MM.1S (cell line): ENCODE measurements at regions not wholly inside any gene's neighbourhood (a gene's known extent, or its start where the extent isn't known, plus 50 kb on each side); places are given as distances from the start of the nearest gene placed in this dataset.
"Not testable (repeated sequence)": the region's sequence is repeated elsewhere in the genome, so short reads cannot be mapped to it uniquely, and the experiment has no call there.

Experiments used
- DNase-seq: peaks from one replicate; pipeline ENCODE4 v3.0.0-alpha.2; 2015
- H2AFZ ChIP-seq: fragments of 300-600 bp; sonication (generic); 2 replicates; pipeline ENCODE4 v1.6.0; 2016; ENCODE audit warnings: antibody characterized with exemption, low read length
- H3F3A ChIP-seq: fragments of 300-600 bp; sonication (generic); 2 replicates; pipeline ENCODE4 v1.6.1; 2016; ENCODE audit warnings: mild to moderate bottlenecking, antibody characterized with exemption, low read length, moderate library complexity, mixed read lengths; ENCODE audit not compliant: insufficient read depth
- H3K27ac ChIP-seq: fragments of 300-600 bp; sonication (generic); 2 replicates; pipeline ENCODE4 v1.5.1; 2016; ENCODE audit warnings: mild to moderate bottlenecking, low read length
- H3K27me3 ChIP-seq: fragments of 300-600 bp; sonication (generic); replicated peaks from 2 replicates; pipeline ENCODE4 v1.6.0; 2016; ENCODE audit warnings: low read length; ENCODE audit not compliant: insufficient read depth
- H3K36me3 ChIP-seq: fragments of 300-600 bp; sonication (generic); replicated peaks from 2 replicates; pipeline ENCODE4 v1.6.1; 2016; ENCODE audit warnings: mild to moderate bottlenecking, low read length, mixed read lengths; ENCODE audit not compliant: insufficient read depth
- H3K4me1 ChIP-seq: fragments of 300-600 bp; sonication (generic); 2 replicates; pipeline ENCODE4 v1.6.1; 2016; ENCODE audit warnings: low read length, mixed read lengths
- H3K4me2 ChIP-seq: fragments of 300-600 bp; sonication (generic); 2 replicates; pipeline ENCODE4 v1.6.0; 2016; ENCODE audit warnings: low read depth, low read length
- H3K4me3 ChIP-seq: fragments of 300-600 bp; sonication (generic); 2 replicates; pipeline ENCODE4 v1.5.1; 2016; ENCODE audit warnings: low read length, mixed read lengths
- H3K79me2 ChIP-seq: fragments of 300-600 bp; sonication (generic); 2 replicates; pipeline ENCODE4 v1.6.1; 2016; ENCODE audit warnings: mixed run types, low read length, mixed read lengths
- H3K9ac ChIP-seq: fragments of 300-600 bp; sonication (generic); 2 replicates; pipeline ENCODE4 v1.6.1; 2016; ENCODE audit warnings: low read length, mixed read lengths
- H3K9me2 ChIP-seq: fragments of 300-600 bp; sonication (generic); replicated peaks from 2 replicates; pipeline ENCODE4 v1.6.1; 2016; ENCODE audit warnings: mild to moderate bottlenecking, low read length, mixed read lengths; ENCODE audit not compliant: insufficient read depth
- H3K9me3 ChIP-seq: fragments of 300-600 bp; sonication (generic); replicated peaks from 2 replicates; pipeline ENCODE4 v1.6.1; 2016; ENCODE audit warnings: mild to moderate bottlenecking, low read length, mixed read lengths; ENCODE audit not compliant: insufficient read depth
- H4K20me1 ChIP-seq: fragments of 300-600 bp; sonication (generic); 2 replicates; pipeline ENCODE4 v1.6.1; 2016; ENCODE audit warnings: mild to moderate bottlenecking, low read length, moderate library complexity, mixed read lengths; ENCODE audit not compliant: insufficient read depth
- EZH2 ChIP-seq: fragments of 300-600 bp; sonication (generic); optimal IDR thresholded peaks from 2 replicates; pipeline ENCODE3; 2017; ENCODE audit warnings: low read depth, mild to moderate bottlenecking, antibody characterized with exemption, low read length, mixed read lengths
- EZH2phosphoT487 ChIP-seq: fragments of 300-600 bp; sonication (generic); IDR thresholded peaks from 2 replicates; pipeline ENCODE4 v1.6.1; 2018; ENCODE audit warnings: antibody characterized with exemption, low read length
- TF ChIP-seq, protein P1 (sequence below): fragments of 300-600 bp; sonication (generic); IDR thresholded peaks from 2 replicates; pipeline ENCODE4 v1.5.1; 2016; ENCODE audit warnings: antibody characterized with exemption, low read length, mixed read lengths

DNA sequence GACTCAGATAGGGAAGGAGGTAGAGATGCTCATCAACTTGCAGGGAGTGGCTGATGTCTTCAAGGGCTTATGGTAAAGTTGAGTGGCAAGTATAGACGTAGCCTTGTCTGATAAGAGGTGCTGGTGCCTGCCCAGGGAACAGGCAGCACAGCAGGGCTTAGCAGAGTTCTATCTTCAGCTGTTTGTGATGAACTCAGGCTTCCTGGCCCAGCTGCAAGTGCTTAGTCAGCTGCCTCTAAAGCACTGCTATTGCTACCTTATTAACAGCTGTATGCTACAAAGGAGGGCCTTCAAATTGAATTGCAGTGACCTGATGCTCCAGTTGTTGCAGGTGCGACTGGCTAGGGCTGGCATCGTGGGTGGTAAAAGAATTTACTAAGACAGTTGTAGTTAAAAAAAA, 82.1 kb downstream of the TSN start:
- H3K36me3 ChIP-seq = no peaks in the 10 kb centered on the region
- no peak overlapping the region for H3K27ac ChIP-seq
- no peak overlapping the region for H3K4me3 ChIP-seq
- no peak overlapping the region for H3K4me2 ChIP-seq
- H3K27me3 ChIP-seq = no peaks in the 10 kb centered on the region
- H3K4me1 ChIP-seq = no peaks in the 10 kb centered on the region
- no peaks in the 10 kb centered on the region for H3K9me3 ChIP-seq
- H3K9me2 ChIP-seq = no peaks in the 10 kb centered on the region
- H2AFZ ChIP-seq = no peak overlapping the region
- no peaks in the 10 kb centered on the region for H3F3A ChIP-seq
- H3K79me2 ChIP-seq = no peaks in the 10 kb centered on the region
- TF ChIP-seq, protein P1, sequence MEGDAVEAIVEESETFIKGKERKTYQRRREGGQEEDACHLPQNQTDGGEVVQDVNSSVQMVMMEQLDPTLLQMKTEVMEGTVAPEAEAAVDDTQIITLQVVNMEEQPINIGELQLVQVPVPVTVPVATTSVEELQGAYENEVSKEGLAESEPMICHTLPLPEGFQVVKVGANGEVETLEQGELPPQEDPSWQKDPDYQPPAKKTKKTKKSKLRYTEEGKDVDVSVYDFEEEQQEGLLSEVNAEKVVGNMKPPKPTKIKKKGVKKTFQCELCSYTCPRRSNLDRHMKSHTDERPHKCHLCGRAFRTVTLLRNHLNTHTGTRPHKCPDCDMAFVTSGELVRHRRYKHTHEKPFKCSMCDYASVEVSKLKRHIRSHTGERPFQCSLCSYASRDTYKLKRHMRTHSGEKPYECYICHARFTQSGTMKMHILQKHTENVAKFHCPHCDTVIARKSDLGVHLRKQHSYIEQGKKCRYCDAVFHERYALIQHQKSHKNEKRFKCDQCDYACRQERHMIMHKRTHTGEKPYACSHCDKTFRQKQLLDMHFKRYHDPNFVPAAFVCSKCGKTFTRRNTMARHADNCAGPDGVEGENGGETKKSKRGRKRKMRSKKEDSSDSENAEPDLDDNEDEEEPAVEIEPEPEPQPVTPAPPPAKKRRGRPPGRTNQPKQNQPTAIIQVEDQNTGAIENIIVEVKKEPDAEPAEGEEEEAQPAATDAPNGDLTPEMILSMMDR = no peak
- TF ChIP-seq EZH2phosphoT487 (no peak), EZH2 (no peak)
- DNase-seq = peak; percentile 79
- H4K20me1 ChIP-seq = no peaks in the 10 kb centered on the region
- no peak overlapping the region for H3K9ac ChIP-seq

DNA sequence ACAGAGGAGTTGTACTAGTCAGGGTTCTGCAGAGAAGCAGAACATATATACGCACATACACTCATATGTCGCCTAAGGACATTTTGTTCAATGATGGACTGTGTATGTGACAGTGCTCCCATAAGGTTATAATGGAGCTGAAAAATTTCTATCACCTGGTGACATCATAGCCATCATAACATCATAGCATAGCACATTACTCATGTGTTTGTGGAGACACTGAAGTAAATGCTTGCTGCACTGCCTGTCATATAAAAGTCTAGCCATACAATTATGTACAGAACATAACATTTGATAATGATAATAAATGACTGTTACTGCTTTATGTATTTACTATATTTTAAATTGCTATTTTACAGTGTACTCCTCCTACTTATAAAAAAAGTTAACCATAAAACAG, 83.1 kb downstream of the TSN start:
- Histone ChIP-seq H2AFZ (no peak overlapping the region), H3K27me3 (no peaks in the 10 kb centered on the region), H3K27ac (no peak overlapping the region), H3K9me2 (no peaks in the 10 kb centered on the region), H3K4me1 (no peaks in the 10 kb centered on the region), H3K4me3 (no peak overlapping the region), H3K4me2 (no peak overlapping the region), H3F3A (no peaks in the 10 kb centered on the region), H4K20me1 (no peaks in the 10 kb centered on the region), H3K79me2 (no peaks in the 10 kb centered on the region), H3K9me3 (no peaks in the 10 kb centered on the region), H3K9ac (no peak overlapping the region), H3K36me3 (no peaks in the 10 kb centered on the region)
- TF ChIP-seq EZH2 (no peak), EZH2phosphoT487 (no peak)
- TF ChIP-seq, protein P1 = no peak
- DNase-seq = no peak

DNA sequence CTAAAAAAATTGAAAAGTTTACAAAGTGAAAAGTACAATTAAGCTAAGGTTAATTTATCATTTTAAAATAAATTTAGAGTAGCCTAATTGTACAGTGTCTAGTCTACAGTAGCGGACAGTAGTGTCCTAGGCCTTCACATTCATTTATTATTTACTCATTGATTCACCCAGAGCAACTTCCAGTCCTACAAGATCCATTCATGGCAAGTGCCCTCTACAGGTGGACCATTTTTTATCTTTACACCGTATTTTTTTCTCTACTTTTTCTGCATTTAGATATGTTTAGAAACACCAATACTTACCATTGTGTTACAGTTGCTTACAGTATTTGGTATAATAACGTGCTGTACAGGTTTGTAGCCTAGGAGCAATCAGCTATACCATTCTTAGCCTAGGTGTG, 84.1 kb downstream of the TSN start:
- H3K4me3 ChIP-seq = no peak overlapping the region
- no peaks in the 10 kb centered on the region for H3K9me3 ChIP-seq
- no peaks in the 10 kb centered on the region for H3K27me3 ChIP-seq
- no peak overlapping the region for H3K27ac ChIP-seq
- H3K36me3 ChIP-seq = no peaks in the 10 kb centered on the region
- H2AFZ ChIP-seq = no peak overlapping the region
- no peak overlapping the region for H3K9ac ChIP-seq
- H3K79me2 ChIP-seq = no peaks in the 10 kb centered on the region
- no peaks in the 10 kb centered on the region for H3K9me2 ChIP-seq
- H4K20me1 ChIP-seq = no peaks in the 10 kb centered on the region
- no peak overlapping the region for H3K4me2 ChIP-seq
- TF ChIP-seq, protein P1 = no peak
- DNase-seq = no peak
- no peaks in the 10 kb centered on the region for H3K4me1 ChIP-seq
- no peaks in the 10 kb centered on the region for H3F3A ChIP-seq

DNA sequence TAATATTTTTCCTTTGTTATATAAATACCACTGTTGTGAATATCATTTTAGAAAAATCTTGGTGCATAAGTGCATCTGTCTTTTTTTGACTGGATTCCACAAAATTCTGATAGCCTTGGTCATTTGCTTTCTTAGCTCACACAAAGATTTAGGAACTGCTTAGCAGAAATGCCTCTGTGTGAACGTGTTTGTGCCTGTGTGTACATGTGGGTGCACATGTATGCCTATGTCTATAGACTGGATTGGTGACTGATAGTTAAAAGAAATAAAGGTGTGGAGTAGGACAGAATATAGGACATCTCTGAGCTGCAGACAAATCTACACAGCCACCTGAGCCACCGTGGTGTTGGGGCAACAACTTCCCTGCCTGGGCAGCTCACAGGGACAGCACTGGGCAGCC, 93.8 kb downstream of the TSN start:
- H3K4me3 ChIP-seq = no peak overlapping the region
- no peaks in the 10 kb centered on the region for H3F3A ChIP-seq
- H3K36me3 ChIP-seq = no peaks in the 10 kb centered on the region
- no peaks in the 10 kb centered on the region for H3K4me1 ChIP-seq
- H3K9me3 ChIP-seq = no peaks in the 10 kb centered on the region
- no peak overlapping the region for H2AFZ ChIP-seq
- H3K9ac ChIP-seq = no peak overlapping the region
- DNase-seq = no peak
- H3K27me3 ChIP-seq = no peaks in the 10 kb centered on the region
- no peaks in the 10 kb centered on the region for H3K9me2 ChIP-seq
- no peaks in the 10 kb centered on the region for H4K20me1 ChIP-seq
- TF ChIP-seq EZH2 (no peak), EZH2phosphoT487 (no peak)
- TF ChIP-seq, protein P1 = no peak
- no peak overlapping the region for H3K27ac ChIP-seq
- H3K79me2 ChIP-seq = no peaks in the 10 kb centered on the region
- H3K4me2 ChIP-seq = no peak overlapping the region

DNA sequence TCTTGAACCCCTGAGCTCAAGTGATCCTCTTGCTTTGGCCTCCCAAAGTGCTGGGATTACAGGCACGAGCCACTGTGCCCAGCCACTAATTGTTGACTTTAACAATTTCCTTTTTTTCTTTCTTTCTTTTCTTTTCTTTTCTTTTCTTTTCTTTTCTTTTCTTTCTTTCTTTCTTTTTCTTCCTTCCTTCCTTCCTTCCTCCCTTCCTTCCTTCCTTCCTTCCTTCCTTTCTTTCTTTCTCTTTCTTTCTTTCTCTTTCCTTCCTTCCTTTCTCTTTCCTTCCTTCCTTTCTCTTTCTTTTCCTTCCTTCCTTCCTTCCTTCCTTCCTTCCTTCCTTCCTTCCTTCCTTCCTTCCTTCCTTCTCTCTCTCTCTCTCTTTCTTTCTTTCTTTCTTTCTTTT, 97.7 kb downstream of the TSN start:
- not testable (repeated sequence) for DNase-seq, H3K4me3 ChIP-seq, H3K79me2 ChIP-seq, H3K9me3 ChIP-seq, H4K20me1 ChIP-seq, H2AFZ ChIP-seq, H3K36me3 ChIP-seq, H3K9ac ChIP-seq, H3K9me2 ChIP-seq, H3F3A ChIP-seq, H3K4me1 ChIP-seq, H3K4me2 ChIP-seq, H3K27ac ChIP-seq, H3K27me3 ChIP-seq
